22Rv1 (cell line): ENCODE measurements at regions not wholly inside any gene's neighbourhood (a gene's known extent, or its start where the extent isn't known, plus 50 kb on each side); places are given as distances from the start of the nearest gene placed in this dataset.
"Not testable (repeated sequence)": the region's sequence is repeated elsewhere in the genome, so short reads cannot be mapped to it uniquely, and the experiment has no call there.

Experiments used
- H3K27ac ChIP-seq: fragments of 450-650 bp; 2 replicates; pipeline ENCODE4 v1.5.1; 2017
- ZFX ChIP-seq: fragments of 450-650 bp; IDR thresholded peaks from 2 replicates; pipeline ENCODE4 v1.6.1; 2017; ENCODE audit warnings: antibody characterized with exemption, borderline replicate concordance
- TF ChIP-seq, protein P1 (sequence below): fragments of 450-650 bp; IDR thresholded peaks from 2 replicates; pipeline ENCODE4 v1.5.1; 2017; ENCODE audit warnings: mild to moderate bottlenecking

DNA sequence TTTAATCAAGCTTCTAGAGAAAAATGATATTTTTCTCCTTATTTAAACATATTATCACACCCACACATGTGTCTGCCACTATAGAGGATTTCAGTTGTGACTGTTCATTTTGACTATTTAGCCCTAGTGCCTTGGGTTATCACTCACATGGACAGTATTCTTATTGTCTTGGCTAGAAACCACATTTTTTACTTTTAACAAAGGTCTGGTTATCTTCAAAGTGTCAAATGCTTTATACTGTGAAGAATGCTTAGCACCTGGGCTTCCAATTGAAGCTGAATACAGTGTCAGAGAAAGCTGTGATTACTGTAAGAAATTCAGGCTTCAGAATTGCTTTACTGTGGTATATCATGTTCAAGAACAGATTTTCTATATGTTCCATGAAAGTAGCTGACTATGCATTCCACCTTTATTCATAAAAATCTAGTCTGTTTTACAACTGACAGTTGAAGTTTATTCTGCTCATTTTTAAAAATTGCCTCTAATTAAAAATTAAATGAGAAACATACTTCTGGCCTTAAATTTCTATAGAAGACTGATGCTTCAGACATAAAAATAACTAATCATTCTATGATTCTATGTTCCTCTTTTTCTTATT, 278.6 kb downstream of the SEMA3D start:
- no peak overlapping the region for H3K27ac ChIP-seq
- TF ChIP-seq, protein P1, sequence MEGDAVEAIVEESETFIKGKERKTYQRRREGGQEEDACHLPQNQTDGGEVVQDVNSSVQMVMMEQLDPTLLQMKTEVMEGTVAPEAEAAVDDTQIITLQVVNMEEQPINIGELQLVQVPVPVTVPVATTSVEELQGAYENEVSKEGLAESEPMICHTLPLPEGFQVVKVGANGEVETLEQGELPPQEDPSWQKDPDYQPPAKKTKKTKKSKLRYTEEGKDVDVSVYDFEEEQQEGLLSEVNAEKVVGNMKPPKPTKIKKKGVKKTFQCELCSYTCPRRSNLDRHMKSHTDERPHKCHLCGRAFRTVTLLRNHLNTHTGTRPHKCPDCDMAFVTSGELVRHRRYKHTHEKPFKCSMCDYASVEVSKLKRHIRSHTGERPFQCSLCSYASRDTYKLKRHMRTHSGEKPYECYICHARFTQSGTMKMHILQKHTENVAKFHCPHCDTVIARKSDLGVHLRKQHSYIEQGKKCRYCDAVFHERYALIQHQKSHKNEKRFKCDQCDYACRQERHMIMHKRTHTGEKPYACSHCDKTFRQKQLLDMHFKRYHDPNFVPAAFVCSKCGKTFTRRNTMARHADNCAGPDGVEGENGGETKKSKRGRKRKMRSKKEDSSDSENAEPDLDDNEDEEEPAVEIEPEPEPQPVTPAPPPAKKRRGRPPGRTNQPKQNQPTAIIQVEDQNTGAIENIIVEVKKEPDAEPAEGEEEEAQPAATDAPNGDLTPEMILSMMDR = no peak
- TF ChIP-seq ZFX = no peak

DNA sequence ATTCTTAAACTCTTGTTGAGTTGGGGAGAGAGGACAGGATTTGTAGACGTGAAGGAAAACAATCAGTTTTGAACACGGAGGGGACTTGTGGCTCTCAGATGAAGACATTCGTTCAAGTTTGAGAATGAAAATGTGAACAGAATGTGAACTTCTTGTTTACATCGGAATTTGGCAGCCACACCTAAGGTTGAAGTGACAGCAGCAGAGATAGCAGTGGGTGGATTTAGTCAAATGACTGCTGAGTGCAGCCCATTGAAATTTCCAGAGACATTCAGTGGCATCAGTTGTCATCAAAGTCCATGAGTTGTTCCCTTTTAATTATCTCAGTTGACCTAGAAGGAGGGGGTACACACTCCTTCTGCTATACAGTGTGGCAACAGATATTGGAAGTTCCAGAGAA, 280.0 kb downstream of the SEMA3D start:
- TF ChIP-seq ZFX = no peak
- TF ChIP-seq, protein P1 = no peak

DNA sequence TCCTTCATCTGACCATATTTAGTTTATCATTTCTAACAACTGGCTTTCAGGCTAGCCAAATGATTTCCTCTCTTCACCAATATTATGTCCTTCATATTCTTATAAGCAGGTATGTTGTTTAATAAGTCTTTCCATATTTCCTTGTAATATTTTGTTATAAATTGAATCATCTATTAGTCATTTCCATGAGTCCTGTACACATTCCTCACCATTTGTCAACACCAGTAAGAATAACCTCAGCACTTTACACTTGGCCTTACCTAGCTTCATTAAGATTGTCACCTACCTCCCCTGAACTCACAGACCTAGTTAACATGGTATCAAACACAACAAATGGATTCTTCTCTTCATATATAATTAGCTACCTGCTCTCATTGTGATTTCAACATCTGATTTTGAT, 282.3 kb downstream of the SEMA3D start:
- TF ChIP-seq, protein P1 = no peak
- no peak for TF ChIP-seq ZFX

More for the DNA sequence above, 280.0 kb downstream of the SEMA3D start:
- H3K27ac ChIP-seq = no peak overlapping the region

DNA sequence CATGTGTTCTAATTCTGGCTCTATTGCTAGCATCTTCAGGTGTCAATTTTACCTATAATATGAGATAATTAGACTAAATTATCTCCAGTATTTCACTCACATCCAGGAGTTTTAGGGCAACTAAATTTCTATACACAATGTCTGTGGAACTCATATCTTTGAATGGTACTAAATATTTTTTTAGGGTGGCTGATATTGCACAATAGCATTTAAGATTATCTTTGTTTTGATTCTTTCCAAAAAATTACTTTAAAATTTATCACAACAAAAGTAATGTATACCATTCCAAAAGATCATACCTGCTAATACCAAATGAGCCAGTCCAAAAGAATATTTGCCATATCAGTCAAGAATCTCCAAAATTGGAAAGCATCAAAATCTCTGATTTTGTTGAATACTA, 285.5 kb downstream of the SEMA3D start:
- H3K27ac ChIP-seq = no peak overlapping the region
- TF ChIP-seq, protein P1 = no peak
- TF ChIP-seq ZFX = no peak

More for the DNA sequence above, 282.3 kb downstream of the SEMA3D start:
- no peak overlapping the region for H3K27ac ChIP-seq

DNA sequence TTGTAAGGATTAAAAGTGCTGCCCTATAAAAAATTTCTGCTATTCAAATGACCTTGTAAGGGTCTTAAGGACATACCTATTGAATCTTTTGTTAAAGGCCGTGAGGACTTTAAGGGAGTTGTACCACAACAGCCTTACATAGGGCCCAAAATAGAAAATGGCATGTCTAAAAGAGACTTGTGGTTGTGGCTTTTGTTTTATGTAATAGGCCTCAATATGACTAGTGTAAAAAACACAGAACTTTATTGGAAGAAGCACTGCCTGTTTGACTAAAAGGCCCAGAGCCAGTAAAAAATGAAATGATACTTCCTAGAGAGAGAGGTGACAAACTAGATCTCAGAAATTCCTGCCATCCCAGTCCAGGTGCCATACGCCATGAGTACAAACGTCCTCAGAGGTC, 286.6 kb downstream of the SEMA3D start:
- H3K27ac ChIP-seq = no peak overlapping the region
- TF ChIP-seq, protein P1 = no peak
- TF ChIP-seq ZFX = no peak

DNA sequence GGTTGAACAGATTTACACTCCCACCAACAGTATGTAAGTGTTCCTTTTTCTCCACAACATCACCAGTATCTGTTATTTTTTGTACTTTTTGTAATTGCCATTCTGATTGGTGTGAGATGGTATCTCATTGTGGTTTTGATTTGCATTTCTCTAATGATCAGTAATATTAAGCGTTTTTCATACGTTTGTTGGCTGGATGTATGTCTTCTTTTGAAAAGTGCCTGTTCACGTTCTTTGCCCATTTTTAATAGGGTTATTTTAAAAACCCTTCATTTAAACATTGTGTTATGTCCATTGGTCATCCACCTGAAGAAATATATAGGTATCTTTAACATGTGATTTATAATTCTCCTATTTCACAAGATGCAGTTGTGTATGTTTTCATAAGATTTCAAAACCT, 291.3 kb downstream of the SEMA3D start:
- no peak for TF ChIP-seq ZFX
- TF ChIP-seq, protein P1 = no peak
- no peak overlapping the region for H3K27ac ChIP-seq

DNA sequence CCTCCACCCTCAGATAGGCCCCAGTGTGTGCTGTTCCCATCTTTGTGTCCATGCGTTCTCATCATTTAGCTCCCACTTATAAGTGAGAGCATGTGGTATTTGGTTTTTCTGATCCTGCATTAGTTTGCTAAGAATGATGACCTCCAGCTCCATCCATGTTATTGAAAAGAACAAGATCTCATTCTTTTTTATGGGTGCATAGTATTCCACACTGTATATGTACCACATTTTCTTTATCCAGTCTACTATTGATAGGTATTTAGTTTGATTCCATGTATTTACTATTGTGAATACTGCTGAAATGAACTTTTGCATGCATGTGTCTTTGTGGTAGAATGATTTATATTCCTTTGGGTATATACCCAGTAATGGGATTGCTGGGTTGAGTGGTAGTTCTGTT, 303.3 kb downstream of the SEMA3D start:
- H3K27ac ChIP-seq = not testable (repeated sequence)

DNA sequence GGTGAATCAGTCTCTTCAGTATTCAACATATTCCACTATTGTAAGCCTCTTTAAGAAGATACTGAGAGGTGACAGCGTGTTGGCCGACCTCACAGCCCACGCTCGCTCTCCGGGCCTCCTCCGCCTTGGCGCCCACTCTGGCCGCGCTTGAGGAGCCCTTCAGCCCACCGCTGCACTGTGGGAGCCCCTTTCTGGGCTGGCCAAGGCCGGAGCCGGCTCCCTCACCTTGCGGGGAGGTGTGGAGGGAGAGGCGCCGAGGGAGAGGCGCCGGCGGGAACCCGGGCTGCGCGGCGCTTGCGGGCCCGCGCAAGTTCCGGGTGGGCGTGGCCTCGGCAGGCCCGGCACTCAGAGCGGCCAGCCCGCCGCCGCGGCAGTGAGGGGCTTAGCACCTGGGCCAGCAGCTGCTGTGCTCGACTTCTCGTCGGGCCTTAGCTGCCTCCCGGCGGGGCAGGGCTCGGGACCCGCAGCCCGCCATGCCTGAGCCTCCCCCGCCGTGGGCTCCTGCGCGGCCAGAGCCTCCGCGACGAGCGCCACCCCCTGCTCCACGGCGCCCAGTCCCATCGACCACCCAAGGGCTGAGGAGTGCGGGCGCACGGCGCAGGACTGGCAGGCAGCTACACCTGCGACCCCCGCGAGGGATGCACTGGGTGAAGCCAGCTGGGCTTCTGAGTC, 306.4 kb downstream of the SEMA3D start:
- H3K27ac ChIP-seq = not testable (repeated sequence)
